ENCODE measurements at regions not wholly inside any gene's neighbourhood (a gene's known extent, or its start where the extent isn't known, plus 50 kb on each side); places are given as distances from the start of the nearest gene placed in this dataset.
"Not testable (repeated sequence)": the region's sequence is repeated elsewhere in the genome, so short reads cannot be mapped to it uniquely, and the experiment has no call there.

DNA sequence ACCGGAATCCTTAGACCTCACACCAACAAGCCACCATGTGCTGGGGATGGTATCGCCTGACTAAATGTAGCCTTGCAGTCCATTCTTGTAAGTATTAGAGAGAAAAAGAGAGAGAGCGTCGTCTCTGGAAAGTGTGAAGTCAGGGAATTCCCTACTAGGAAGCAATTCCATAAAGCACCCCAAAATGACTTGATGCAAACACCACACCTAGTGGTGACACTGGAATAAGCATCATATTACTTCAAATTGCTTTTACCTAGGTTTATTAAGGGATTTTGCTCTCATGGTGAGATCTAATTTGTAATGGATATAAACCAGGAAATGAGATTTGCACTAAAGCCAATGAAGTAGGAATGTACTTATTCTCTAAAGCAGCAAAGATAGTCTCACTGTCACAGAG lies 111.4 kb upstream of the METTL9 start:
- H3K36me3 ChIP-seq (ENCODE audit: control insufficient read depth, insufficient read depth, low read length); H3K9me3 ChIP-seq (ENCODE audit: control insufficient read depth, insufficient read depth, low read depth, low read length); H3K27ac ChIP-seq (ENCODE audit: low read depth, low read length); H3K27me3 ChIP-seq (ENCODE audit: control insufficient read depth, insufficient read depth, low read length); H3K4me1 ChIP-seq (ENCODE audit: control insufficient read depth, insufficient read depth, low read length); H3K9ac ChIP-seq (ENCODE audit: low read length); H3K4me3 ChIP-seq (ENCODE audit: low read depth, low read length): not testable (repeated sequence)

GRCh38 chr16:21499046-21499445 lies 100.3 kb upstream of the METTL9 start:
- H3K27me3 ChIP-seq (ENCODE audit: control insufficient read depth, insufficient read depth, low read length); H3K9me3 ChIP-seq (ENCODE audit: control insufficient read depth, insufficient read depth, low read depth, low read length); H3K4me3 ChIP-seq (ENCODE audit: low read depth, low read length): not testable (repeated sequence)

GRCh38 chr16:21501223-21501868 lies 98.0 kb upstream of the METTL9 start:
- not testable (repeated sequence) for H3K27me3 ChIP-seq (ENCODE audit: control insufficient read depth, insufficient read depth, low read length); H3K4me1 ChIP-seq (ENCODE audit: control insufficient read depth, insufficient read depth, low read length); H3K9me3 ChIP-seq (ENCODE audit: control insufficient read depth, insufficient read depth, low read depth, low read length); H3K36me3 ChIP-seq (ENCODE audit: control insufficient read depth, insufficient read depth, low read length)
- peak overlapping the region; percentile 97 for H3K9ac ChIP-seq (ENCODE audit: low read length)
- H3K4me3 ChIP-seq (ENCODE audit: low read depth, low read length), result peak overlapping the region; percentile 98
- peak overlapping the region; percentile 98 for H3K27ac ChIP-seq (ENCODE audit: low read depth, low read length)

More at GRCh38 chr16:21499046-21499445, 100.3 kb upstream of the METTL9 start:
- not testable (repeated sequence) for H3K9ac ChIP-seq (ENCODE audit: low read length); H3K4me1 ChIP-seq (ENCODE audit: control insufficient read depth, insufficient read depth, low read length); H3K27ac ChIP-seq (ENCODE audit: low read depth, low read length); H3K36me3 ChIP-seq (ENCODE audit: control insufficient read depth, insufficient read depth, low read length)

DNA sequence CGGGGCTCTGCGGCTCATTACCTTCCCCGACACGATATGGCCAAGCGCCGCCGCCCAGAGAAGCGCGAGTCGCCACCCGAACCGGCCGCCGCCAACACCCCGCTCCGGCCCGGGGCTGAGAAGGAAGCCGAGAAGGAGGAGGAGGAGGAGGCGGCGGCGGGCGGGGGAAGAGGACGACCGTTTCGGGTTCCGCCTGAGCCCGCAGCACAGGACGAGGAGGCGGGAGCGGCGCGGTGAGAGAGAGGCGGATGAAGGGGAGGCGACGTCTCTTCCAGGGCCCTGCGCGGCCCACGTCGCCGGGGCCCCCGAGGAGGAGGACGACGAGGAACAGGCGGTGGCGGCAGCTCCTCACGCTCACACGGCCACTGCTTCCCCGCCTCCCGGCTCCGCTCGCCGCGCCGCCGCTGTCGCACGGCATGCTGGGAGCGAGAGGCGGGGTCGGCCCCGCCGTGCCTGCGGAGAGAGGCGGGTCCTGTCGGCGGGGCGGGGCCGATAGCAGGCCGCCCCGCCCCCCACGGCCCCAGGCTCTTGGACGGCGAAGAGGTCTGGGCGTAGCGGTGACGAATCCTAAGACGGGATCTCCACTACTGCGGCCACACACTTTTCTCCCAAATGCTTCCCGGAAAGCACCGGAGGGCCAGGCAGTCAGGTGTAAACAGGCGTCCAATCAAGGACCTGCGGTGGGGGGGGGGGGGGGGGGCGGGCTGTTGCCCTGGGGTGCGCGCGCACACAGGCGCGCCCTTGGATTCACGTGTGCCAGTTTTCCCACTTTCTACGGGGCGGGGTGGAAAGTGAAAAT lies 97.3 kb upstream of the METTL9 start:
- no peaks in the 10 kb centered on the region for H3K27me3 ChIP-seq (ENCODE audit: control insufficient read depth, insufficient read depth, low read length)
- H3K4me1 ChIP-seq (ENCODE audit: control insufficient read depth, insufficient read depth, low read length), result peaks cover 7% of the 10 kb centered on the region; the same call in 1 of the 2 replicates
- H3K4me3 ChIP-seq (ENCODE audit: low read depth, low read length), result peak overlapping the region; percentile 98
- H3K9me3 ChIP-seq (ENCODE audit: control insufficient read depth, insufficient read depth, low read depth, low read length), result no peaks in the 10 kb centered on the region
- H3K27ac ChIP-seq (ENCODE audit: low read depth, low read length), result peak overlapping the region; percentile 98
- H3K9ac ChIP-seq (ENCODE audit: low read length), result peak overlapping the region; percentile 97
- H3K36me3 ChIP-seq (ENCODE audit: control insufficient read depth, insufficient read depth, low read length), result peaks cover 10% of the 10 kb centered on the region

GRCh38 chr16:21503574-21503920 lies 95.8 kb upstream of the METTL9 start:
- not testable (repeated sequence) for H3K27me3 ChIP-seq (ENCODE audit: control insufficient read depth, insufficient read depth, low read length); H3K9me3 ChIP-seq (ENCODE audit: control insufficient read depth, insufficient read depth, low read depth, low read length); H3K4me1 ChIP-seq (ENCODE audit: control insufficient read depth, insufficient read depth, low read length); H3K9ac ChIP-seq (ENCODE audit: low read length); H3K27ac ChIP-seq (ENCODE audit: low read depth, low read length)
- Histone ChIP-seq H3K4me3 (ENCODE audit: low read depth, low read length) (peak overlapping the region; percentile 27; the same call in 1 of the 2 replicates), H3K36me3 (ENCODE audit: control insufficient read depth, insufficient read depth, low read length) (peaks cover 18% of the 10 kb centered on the region)

- not testable (repeated sequence) for H3K27me3 ChIP-seq (ENCODE audit: control insufficient read depth, insufficient read depth, low read length); H3K4me3 ChIP-seq (ENCODE audit: low read depth, low read length); H3K9ac ChIP-seq (ENCODE audit: low read length); H3K9me3 ChIP-seq (ENCODE audit: control insufficient read depth, insufficient read depth, low read depth, low read length); H3K27ac ChIP-seq (ENCODE audit: low read depth, low read length)
- Histone ChIP-seq H3K4me1 (ENCODE audit: control insufficient read depth, insufficient read depth, low read length) (peaks cover 12% of the 10 kb centered on the region; the same call in 1 of the 2 replicates), H3K36me3 (ENCODE audit: control insufficient read depth, insufficient read depth, low read length) (peaks cover 25% of the 10 kb centered on the region)
Measured at GRCh38 chr16:21503941-21504832, 95.2 kb upstream of the METTL9 start.

GRCh38 chr16:21505751-21506520 lies 93.4 kb upstream of the METTL9 start:
- peaks cover 16% of the 10 kb centered on the region; the same call in 1 of the 2 replicates for H3K4me1 ChIP-seq (ENCODE audit: control insufficient read depth, insufficient read depth, low read length)
- H3K9me3 ChIP-seq (ENCODE audit: control insufficient read depth, insufficient read depth, low read depth, low read length); H3K27ac ChIP-seq (ENCODE audit: low read depth, low read length); H3K9ac ChIP-seq (ENCODE audit: low read length); H3K4me3 ChIP-seq (ENCODE audit: low read depth, low read length); H3K27me3 ChIP-seq (ENCODE audit: control insufficient read depth, insufficient read depth, low read length): not testable (repeated sequence)
- H3K36me3 ChIP-seq (ENCODE audit: control insufficient read depth, insufficient read depth, low read length), result peaks cover 36% of the 10 kb centered on the region

DNA sequence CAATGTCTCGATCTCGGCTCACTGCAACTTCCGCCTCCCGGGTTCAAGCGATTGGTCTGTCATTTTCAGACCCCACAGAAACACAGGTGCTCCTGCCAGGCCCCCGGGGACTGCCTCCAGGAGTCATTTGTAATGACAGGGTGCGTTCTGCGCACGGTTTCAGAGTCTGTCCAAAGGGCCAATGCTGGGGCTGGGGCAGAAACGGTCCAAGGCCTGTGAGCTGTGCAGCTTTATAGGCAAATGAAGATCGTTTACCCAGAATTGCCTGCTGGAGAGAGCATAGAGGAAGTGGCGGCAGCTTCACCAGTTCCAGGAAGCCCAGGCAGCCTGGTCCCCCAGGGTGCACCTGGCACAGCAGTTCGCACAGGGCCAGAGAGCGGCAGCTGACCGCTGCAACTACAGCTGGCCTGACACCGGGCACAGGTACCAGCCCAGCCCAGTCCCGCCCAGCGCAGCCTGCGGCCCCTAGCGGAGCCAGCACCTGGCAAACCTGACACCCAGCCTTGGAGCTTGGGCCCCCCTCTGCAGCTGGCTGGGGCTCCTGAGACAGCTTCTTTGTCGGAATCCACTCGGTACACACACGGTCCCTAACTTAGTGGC lies 92.4 kb upstream of the METTL9 start:
- not testable (repeated sequence) for H3K9me3 ChIP-seq (ENCODE audit: control insufficient read depth, insufficient read depth, low read depth, low read length); H3K27ac ChIP-seq (ENCODE audit: low read depth, low read length); H3K9ac ChIP-seq (ENCODE audit: low read length); H3K27me3 ChIP-seq (ENCODE audit: control insufficient read depth, insufficient read depth, low read length); H3K4me3 ChIP-seq (ENCODE audit: low read depth, low read length)
- Histone ChIP-seq H3K4me1 (ENCODE audit: control insufficient read depth, insufficient read depth, low read length) (peaks cover 23% of the 10 kb centered on the region), H3K36me3 (ENCODE audit: control insufficient read depth, insufficient read depth, low read length) (peaks cover 41% of the 10 kb centered on the region)

GRCh38 chr16:21507631-21508305 lies 91.6 kb upstream of the METTL9 start:
- not testable (repeated sequence) for H3K9ac ChIP-seq (ENCODE audit: low read length); H3K4me3 ChIP-seq (ENCODE audit: low read depth, low read length); H3K9me3 ChIP-seq (ENCODE audit: control insufficient read depth, insufficient read depth, low read depth, low read length); H3K27me3 ChIP-seq (ENCODE audit: control insufficient read depth, insufficient read depth, low read length); H3K27ac ChIP-seq (ENCODE audit: low read depth, low read length)
- peaks cover 30% of the 10 kb centered on the region for H3K4me1 ChIP-seq (ENCODE audit: control insufficient read depth, insufficient read depth, low read length)
- H3K36me3 ChIP-seq (ENCODE audit: control insufficient read depth, insufficient read depth, low read length), result peaks cover 49% of the 10 kb centered on the region

All from HUES6 (cell line).